Posterior vena cava (tissue), 2 donors: ENCODE measurements at regions not wholly inside any gene's neighbourhood (a gene's known extent, or its start where the extent isn't known, plus 50 kb on each side); places are given as distances from the start of the nearest gene placed in this dataset.

Source experiments
- DNase-seq: peaks from one replicate; pipeline ENCODE4 v3.0.0-alpha.2; 2020; ENCODE audit warnings: low spot score
- intact Hi-C, 2 donors: fragments of 100-400 bp; cut with DNase I; formaldehyde crosslinking; loops; one replicate each; pipeline versions ENCODE4 v1.14.1 to v1.14.2; 2022 to 2023
- donor health status: DM: yes; HTN: yes; CAD: no.
- donor health status: DM: yes; HTN: yes; CAD: no.

DNA sequence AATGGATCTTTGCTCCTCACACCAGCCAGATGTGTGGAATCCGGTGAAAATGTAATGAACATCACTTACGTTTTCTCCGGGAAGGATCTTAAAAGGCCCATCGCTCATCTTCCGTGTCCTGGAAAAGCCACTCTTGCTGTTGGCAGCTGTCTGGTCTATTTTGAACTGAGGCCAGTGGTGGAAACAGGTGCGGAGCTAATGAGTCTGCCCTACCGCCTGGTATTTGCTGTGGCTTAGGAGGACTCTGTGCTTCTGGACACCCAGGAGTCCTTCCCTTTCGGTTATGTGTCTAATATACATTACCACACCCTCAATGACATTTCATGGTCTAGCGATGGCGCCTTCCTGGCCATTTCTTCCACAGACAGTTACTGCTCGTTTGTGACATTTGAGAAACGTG is 264.2 kb upstream of the PREP start:
- intact Hi-C loops, result no loop called here
- no peak for DNase-seq

- DNase-seq, result no peak
- intact Hi-C loops, result no loop called here
These were observed 262.0 kb upstream of the PREP start for GRCh38 chr6:105664931-105665330.

DNA sequence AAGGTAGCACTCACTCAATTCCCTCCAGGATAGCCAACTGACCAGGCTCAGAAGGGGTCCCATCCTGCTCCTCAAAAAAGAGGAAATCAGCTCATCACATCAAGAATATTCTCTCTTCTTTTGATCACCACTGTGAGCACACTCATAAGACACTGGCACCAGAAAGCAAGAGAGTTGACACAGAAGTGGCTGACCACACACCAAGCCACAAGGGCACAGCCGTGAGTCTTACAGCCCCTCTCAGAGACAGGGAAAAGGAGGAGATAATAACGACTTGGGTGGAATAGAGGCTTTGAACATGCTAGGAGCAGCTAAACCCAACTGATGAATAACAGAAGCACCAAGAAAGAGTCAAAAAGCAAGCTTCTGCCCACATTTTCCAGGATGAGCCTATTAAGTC is 249.1 kb upstream of the PREP start:
- intact Hi-C loops, result no loop called here
- DNase-seq, result no peak

- DNase-seq, result no peak
- intact Hi-C loops, result no loop called here
These were observed 247.5 kb upstream of the PREP start for GRCh38 chr6:105650347-105650746.

DNA sequence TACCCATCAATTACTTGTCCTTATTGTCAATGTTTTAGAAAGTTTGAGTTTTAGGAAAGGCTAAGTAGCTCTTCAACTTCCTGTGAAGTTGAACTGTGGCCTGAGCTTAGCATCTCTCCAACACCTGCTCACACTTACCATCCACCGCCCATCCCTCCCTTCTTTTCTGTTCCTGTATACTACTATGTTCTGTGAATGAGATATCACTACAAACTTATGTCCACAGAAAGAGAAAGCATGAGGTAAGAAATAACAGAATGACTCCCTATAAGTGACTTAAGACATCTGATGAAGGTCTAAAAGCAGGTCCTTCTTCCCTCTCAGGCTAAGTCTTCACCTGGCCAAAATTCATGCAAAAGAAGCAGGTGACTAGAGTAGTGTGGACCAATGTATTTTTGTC is 246.3 kb upstream of the PREP start:
- DNase-seq, result no peak
- intact Hi-C loops, result no loop called here

DNA sequence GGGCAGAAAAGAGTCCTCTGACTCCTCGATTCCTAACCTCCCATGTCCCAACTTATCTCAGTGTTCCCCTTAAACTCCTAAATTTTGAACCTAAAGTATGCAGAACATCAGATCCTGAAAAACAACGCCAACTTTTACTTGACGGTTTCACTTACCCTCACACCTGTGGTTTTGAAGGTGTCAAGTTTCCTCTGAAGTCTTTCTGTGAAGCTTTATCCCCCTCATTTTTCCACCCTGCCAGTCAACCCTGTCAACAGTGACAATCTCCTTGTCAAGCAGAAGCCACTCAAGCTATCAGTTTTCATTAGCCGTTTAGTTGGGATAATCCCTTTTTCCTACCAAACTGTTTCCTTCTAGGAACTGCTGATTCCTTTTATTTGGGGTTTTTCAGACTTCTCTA is 245.4 kb upstream of the PREP start:
- intact Hi-C loops, result no loop called here

GRCh38 chr6:105646391-105646867 is 243.5 kb upstream of the PREP start:
- no peak for DNase-seq
- intact Hi-C loops, result no loop called here

More for the DNA sequence above, 245.4 kb upstream of the PREP start:
- no peak for DNase-seq

DNA sequence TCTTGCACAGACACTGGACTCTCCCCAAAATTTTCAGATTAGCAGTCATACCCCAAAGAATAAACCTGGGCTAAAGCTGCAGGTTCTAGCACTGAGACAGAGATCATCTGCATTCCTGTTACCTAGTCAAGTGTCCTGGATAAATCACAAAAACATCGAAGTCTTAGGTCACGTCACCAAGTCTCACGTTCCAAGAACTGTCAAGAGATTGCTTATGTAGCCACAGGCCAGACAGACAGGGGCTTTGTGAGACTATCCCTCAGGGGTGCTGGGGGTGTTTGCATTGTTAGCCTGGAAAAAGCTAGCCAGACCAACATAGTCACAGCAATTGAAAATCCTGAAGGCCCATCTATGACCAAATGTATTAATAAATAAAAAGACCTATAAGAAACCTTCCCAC is 243.1 kb upstream of the PREP start:
- DNase-seq, result no peak
- intact Hi-C loops, result no loop called here

DNA sequence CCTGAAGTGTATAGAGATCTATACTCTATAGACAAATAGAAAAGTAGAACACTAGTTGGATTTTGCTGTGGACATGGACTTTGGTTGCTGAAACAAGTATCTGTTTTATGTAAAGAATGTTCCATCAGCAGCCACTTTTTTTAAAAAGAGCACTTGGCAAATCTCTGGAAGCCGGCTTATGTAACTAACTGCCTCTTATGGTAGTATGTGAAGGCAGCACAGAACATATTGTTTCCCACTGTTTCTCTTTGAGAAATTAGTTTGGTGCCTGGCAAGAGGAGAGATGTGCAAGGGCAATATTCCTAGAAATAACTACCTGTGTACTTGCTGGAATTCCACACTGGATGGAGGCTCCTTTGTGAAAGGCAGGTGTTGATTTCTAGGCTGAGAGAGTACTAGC is 242.3 kb upstream of the PREP start:
- intact Hi-C loops, result no loop called here
- DNase-seq, result no peak

GRCh38 chr6:105644691-105645090 is 241.8 kb upstream of the PREP start:
- intact Hi-C loops, result no loop called here
- no peak for DNase-seq

GRCh38 chr6:105644073-105644489 is 241.2 kb upstream of the PREP start:
- no peak for DNase-seq
- intact Hi-C loops, result no loop called here

DNA sequence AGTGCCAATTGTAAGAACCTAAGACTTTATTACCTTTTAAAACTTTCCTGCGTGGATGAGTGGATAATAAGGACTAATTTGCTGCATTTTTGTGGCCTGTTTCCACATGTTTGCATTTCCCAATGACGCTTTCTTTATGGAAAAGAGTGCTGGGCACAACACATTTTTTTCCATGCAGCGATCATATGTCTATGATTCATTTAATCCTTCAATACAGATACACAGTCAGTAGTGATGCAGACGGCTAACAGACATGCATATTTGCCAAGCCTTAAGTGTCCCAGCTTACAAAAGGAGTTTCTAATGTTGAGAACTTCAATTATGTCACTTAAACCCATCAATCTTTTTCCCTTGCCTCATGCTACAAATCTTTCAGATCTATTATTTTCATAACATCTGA is 239.8 kb upstream of the PREP start:
- intact Hi-C loops, result no loop called here
- no peak for DNase-seq

GRCh38 chr6:105641504-105641903 is 238.6 kb upstream of the PREP start:
- intact Hi-C loops, result no loop called here

GRCh38 chr6:105639124-105639523 is 236.2 kb upstream of the PREP start:
- intact Hi-C loops, result no loop called here
- no peak for DNase-seq

More at GRCh38 chr6:105641504-105641903, 238.6 kb upstream of the PREP start:
- no peak for DNase-seq

- no peak for DNase-seq
- intact Hi-C loops, result no loop called here
These were observed 230.9 kb upstream of the PREP start for GRCh38 chr6:105633814-105634213.

DNA sequence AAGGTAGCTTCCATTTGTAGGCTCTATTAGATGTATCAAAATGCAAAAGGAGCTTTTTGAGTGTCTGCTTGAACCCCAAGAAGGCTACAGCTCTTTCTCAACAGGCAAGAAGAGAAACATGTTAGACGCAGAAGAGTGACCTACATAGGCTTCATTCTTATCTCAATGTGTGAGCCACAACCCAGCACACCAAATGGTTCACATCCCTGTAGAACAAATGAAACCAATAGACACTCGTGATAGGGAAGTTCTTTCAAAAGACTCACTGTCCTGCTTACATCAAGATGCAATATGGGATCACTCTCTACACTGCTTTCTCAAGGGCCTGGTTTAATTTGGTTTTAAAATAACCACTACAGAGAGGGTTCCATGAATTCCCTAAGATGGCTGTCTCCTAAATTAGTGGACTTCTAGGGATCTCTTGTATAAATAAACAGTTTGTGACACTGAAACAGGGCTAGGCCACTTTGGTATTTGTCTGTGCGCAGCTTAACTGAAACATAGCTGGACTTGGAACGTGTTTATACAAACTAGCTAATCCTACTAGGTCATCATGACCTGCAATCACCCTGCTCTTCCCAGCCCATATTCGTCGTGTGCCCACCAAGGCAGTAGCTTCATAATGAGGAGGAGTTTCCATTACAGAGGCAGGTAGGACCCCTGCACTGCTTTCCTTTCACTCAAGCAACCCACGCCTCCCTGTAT is 225.4 kb upstream of the PREP start:
- no peak for DNase-seq
- intact Hi-C loops, result loop anchor here in 1 of 2 donors (10.0 kb wide), 1 partner anchor 644 kb away; no protein-coding TSS in a partner anchor

DNA sequence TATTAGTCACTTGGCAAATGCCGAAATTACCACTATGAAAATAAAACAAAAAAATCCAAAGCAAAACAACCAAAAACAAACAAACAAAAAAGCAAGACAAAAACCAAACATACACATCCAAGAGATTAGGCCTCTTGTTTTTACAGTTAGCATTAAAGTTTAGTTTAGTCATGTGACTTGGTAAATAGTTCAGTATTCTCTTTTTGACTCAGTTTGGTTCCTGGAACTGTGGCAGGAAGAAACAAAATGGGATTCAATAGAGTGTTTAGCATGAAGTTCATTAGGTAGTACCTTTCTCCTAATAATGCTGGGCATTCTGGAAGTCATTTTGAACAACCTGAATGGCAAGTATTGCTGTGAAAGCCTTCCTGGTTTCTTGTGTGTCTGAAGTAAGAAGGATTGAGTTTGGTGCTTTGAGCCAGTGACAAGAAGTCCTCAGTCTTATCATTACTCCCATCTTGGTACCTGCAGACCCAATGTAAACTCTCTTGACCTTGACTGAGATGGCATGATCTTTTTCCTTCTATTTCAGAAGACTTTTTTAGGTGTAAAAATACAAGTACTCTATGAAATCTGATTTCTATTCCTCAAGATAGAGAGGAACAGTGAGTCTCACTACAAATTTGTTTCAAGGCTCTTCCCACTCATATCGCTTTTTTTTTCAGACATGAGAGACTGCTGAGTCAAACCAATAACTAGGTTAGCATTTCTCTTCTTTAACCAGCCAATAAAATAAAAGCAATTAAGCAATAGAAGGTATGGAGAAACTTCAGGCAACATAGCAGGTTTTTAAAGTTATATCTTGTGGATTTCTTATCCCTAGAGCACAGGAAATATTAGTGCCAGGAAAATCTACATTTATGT is 223.6 kb upstream of the PREP start:
- DNase-seq, result no peak
- intact Hi-C loops, result loop anchor here in 1 of 2 donors (10.0 kb wide), 1 partner anchor 642 kb away; no protein-coding TSS in a partner anchor

GRCh38 chr6:105624021-105624420 is 221.1 kb upstream of the PREP start:
- intact Hi-C loops, result loop anchor here in 1 of 2 donors (10.0 kb wide), 1 partner anchor 639 kb away; no protein-coding TSS in a partner anchor
- DNase-seq, result no peak

DNA sequence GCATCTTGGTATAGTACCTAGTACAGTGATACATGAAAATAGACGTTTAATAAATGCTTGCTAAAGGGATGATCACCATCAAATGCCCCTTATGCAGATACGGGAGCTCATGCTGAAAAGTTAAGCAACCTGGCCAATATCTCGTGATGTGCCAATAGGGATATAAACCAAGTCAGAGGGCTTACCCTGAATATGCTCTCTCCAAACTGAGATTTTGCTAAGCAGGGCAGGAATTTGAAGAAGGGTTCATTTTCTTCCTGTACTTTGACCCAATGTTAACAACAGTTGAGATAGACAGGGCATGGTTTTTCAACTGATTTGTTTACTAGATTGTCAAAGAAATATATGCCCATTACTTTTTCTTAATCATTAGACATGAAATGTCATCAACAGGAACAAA is 219.3 kb upstream of the PREP start:
- intact Hi-C loops, result loop anchor here in 1 of 2 donors (10.0 kb wide), 1 partner anchor 637 kb away; no protein-coding TSS in a partner anchor
- DNase-seq, result no peak

DNA sequence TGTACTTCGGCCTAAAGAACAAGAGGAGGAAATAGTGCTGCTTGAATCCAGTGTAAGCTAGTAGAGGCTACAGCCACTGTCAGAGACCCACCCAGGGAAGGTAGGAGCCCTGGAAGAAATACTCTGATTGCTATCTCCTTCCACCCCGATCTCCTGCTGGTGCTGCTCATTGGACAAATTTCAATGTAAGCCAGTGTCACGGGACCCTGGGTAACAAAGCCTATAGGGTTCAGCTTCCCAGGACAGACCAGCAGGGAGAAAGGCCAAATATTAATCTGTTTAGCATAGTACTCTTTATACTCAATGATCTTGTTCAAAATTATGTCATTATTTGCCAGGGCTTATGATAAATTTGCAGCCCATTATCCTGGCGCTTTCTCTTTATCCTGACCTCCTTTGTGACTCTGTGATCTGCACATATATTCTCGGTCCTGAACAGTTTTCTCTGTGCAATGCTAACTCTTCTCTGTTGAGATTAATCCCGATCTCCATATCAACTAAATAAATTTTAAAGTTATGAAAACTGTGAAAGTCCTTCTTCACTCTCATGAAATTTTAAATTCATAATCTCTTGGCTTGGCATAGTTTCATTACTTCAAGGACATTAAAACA is 218.8 kb upstream of the PREP start:
- DNase-seq, result no peak
- intact Hi-C loops, result loop anchor here in 1 of 2 donors (10.0 kb wide), 1 partner anchor 637 kb away; no protein-coding TSS in a partner anchor
